OCI-LY7 (cell line): ENCODE measurements at regions not wholly inside any gene's neighbourhood (a gene's known extent, or its start where the extent isn't known, plus 50 kb on each side); places are given as distances from the start of the nearest gene placed in this dataset.

Source experiments
- BruUV-seq: library from RNA; stranded (reverse); fragments of 400-500 nt; replicated peaks from 2 replicates; lab custom pipeline; 2021; lab: Mats Ljungman, UMichigan
- CTCF ChIA-PET: fragments of 300-600 bp; sonication (Branson Sonifier 250); formaldehyde crosslinking; loops from one replicate; lab custom pipeline; 2022; ENCODE audit warnings: antibody characterized with exemption; ENCODE audit not compliant: unreplicated experiment; lab: Charles Lee
- POLR2A ChIA-PET: fragments of 300-600 bp; sonication (Branson Sonifier 250); formaldehyde crosslinking; loops from one replicate; lab custom pipeline; 2022; ENCODE audit warnings: antibody characterized with exemption; lab: Charles Lee
- DNase-seq: peaks from one replicate; pipeline ENCODE4 v3.0.0-alpha.2; 2015; ENCODE audit warnings: low spot score
- H2AFZ ChIP-seq: fragments of 200-600 bp; sonication (generic), shearing (Covaris generic); 2 replicates; pipeline ENCODE4 v1.6.1; 2014; ENCODE audit warnings: mild to moderate bottlenecking, antibody characterized with exemption, low read length, moderate library complexity
- H3K27ac ChIP-seq: fragments of 200-600 bp; sonication (generic); 2 replicates; pipeline ENCODE4 v1.5.1; 2014; ENCODE audit warnings: mixed run types, low read depth, mild to moderate bottlenecking, moderate library complexity, low read length, inconsistent platforms; ENCODE audit not compliant: poor library complexity, severe bottlenecking
- H3K36me3 ChIP-seq: fragments of 200-600 bp; sonication (generic); 2 replicates; pipeline ENCODE4 v1.6.1; 2014; ENCODE audit warnings: mild to moderate bottlenecking, antibody characterized with exemption, low read length, moderate library complexity, mixed read lengths; ENCODE audit not compliant: insufficient read depth
- H3K4me1 ChIP-seq: fragments of 200-600 bp; sonication (generic); 2 replicates; pipeline ENCODE4 v1.5.1; 2014; ENCODE audit warnings: mild to moderate bottlenecking, low read length; ENCODE audit not compliant: insufficient read depth, poor library complexity, severe bottlenecking
- H3K4me2 ChIP-seq: fragments of 200-600 bp; sonication (generic); 2 replicates; pipeline ENCODE4 v1.6.1; 2014; ENCODE audit warnings: mild to moderate bottlenecking, low read length
- H3K4me3 ChIP-seq: fragments of 200-600 bp; sonication (generic); 2 replicates; pipeline ENCODE4 v1.5.1; 2014; ENCODE audit warnings: mild to moderate bottlenecking, low read depth, low read length; ENCODE audit not compliant: poor library complexity, severe bottlenecking
- H3K79me2 ChIP-seq: fragments of 200-600 bp; sonication (generic); 2 replicates; pipeline ENCODE4 v1.6.1; 2016; ENCODE audit warnings: low read depth, mild to moderate bottlenecking, low read length, moderate library complexity, mixed read lengths; ENCODE audit not compliant: insufficient read depth
- H3K9me2 ChIP-seq: fragments of 200-600 bp; sonication (generic); 2 replicates; pipeline ENCODE4 v1.6.1; 2016; ENCODE audit warnings: mild to moderate bottlenecking, low read length, mixed read lengths; ENCODE audit not compliant: insufficient read depth
- H3K9me3 ChIP-seq: fragments of 200-600 bp; sonication (generic); 2 replicates; pipeline ENCODE4 v1.6.1; 2014; ENCODE audit warnings: mild to moderate bottlenecking, mixed run types, low read length, mixed read lengths
- H4K20me1 ChIP-seq: fragments of 200-600 bp; sonication (generic); 2 replicates; pipeline ENCODE4 v1.6.1; 2014; ENCODE audit warnings: mild to moderate bottlenecking, antibody characterized with exemption, low read length, moderate library complexity, mixed read lengths; ENCODE audit not compliant: insufficient read depth
- EZH2phosphoT487 ChIP-seq: fragments of 200-600 bp; sonication (generic); IDR thresholded peaks from 2 replicates; pipeline ENCODE4 v1.6.1; 2018; ENCODE audit warnings: low read depth, borderline replicate concordance, mild to moderate bottlenecking, mixed run types, antibody characterized with exemption, low read length, moderate library complexity, mixed read lengths
- intact Hi-C: fragments of 100-400 bp; cut with micrococcal nuclease; formaldehyde crosslinking; loops from one replicate; pipeline ENCODE4 v1.10.0; 2022; ENCODE audit not compliant: unreplicated experiment
- TF ChIP-seq, protein P1 (sequence below): fragments of 200-600 bp; sonication (generic); conservative IDR thresholded peaks from 2 replicates; pipeline ENCODE4 v1.5.1; 2014; ENCODE audit warnings: mild to moderate bottlenecking, antibody characterized with exemption, low read length, moderate library complexity, mixed read lengths

DNA sequence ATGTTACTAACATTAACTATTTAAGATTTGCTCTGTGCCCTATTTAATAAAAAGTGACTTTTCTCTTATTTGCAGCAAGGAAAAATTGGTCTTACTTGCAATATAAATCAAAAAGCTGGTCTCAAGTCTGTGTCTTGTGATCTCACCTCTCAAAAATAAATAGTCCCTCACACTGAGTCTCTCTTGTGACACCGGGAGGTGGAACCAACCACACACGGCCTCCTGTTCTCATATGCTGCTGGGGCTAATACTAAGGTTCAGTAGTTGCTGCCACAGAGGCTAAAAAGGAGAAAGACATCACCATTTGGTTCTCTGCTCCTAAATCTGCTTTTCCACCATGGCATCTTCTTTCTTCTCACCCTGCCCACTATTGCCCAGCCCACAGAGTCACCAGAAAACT is 175.8 kb upstream of the FTMT start:
- CTCF ChIA-PET = no interaction called here
- H3K9me3 ChIP-seq = no peaks in the 10 kb centered on the region
- TF ChIP-seq, protein P1, sequence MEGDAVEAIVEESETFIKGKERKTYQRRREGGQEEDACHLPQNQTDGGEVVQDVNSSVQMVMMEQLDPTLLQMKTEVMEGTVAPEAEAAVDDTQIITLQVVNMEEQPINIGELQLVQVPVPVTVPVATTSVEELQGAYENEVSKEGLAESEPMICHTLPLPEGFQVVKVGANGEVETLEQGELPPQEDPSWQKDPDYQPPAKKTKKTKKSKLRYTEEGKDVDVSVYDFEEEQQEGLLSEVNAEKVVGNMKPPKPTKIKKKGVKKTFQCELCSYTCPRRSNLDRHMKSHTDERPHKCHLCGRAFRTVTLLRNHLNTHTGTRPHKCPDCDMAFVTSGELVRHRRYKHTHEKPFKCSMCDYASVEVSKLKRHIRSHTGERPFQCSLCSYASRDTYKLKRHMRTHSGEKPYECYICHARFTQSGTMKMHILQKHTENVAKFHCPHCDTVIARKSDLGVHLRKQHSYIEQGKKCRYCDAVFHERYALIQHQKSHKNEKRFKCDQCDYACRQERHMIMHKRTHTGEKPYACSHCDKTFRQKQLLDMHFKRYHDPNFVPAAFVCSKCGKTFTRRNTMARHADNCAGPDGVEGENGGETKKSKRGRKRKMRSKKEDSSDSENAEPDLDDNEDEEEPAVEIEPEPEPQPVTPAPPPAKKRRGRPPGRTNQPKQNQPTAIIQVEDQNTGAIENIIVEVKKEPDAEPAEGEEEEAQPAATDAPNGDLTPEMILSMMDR = no peak
- no peak for TF ChIP-seq EZH2phosphoT487
- BruUV-seq = no TSS peak
- H2AFZ ChIP-seq = no peak overlapping the region
- POLR2A ChIA-PET = no interaction called here
- no peak overlapping the region for H3K4me3 ChIP-seq
- H3K27ac ChIP-seq = no peak overlapping the region
- no peaks in the 10 kb centered on the region for H3K4me1 ChIP-seq
- no peak overlapping the region for H3K4me2 ChIP-seq
- no peaks in the 10 kb centered on the region for H3K36me3 ChIP-seq
- no peaks in the 10 kb centered on the region for H4K20me1 ChIP-seq
- no peaks in the 10 kb centered on the region for H3K9me2 ChIP-seq
- intact Hi-C loops = no loop called here
- DNase-seq = no peak
- H3K79me2 ChIP-seq = no peaks in the 10 kb centered on the region

- H3K79me2 ChIP-seq = no peaks in the 10 kb centered on the region
- POLR2A ChIA-PET = no interaction called here
- no TSS peak for BruUV-seq
- intact Hi-C loops = no loop called here
- CTCF ChIA-PET = no interaction called here
- no peaks in the 10 kb centered on the region for H3K9me3 ChIP-seq
- no peak for DNase-seq
- no peak overlapping the region for H3K27ac ChIP-seq
- H4K20me1 ChIP-seq = no peaks in the 10 kb centered on the region
- no peaks in the 10 kb centered on the region for H3K36me3 ChIP-seq
- no peaks in the 10 kb centered on the region for H3K4me1 ChIP-seq
- no peak overlapping the region for H3K4me2 ChIP-seq
- H3K4me3 ChIP-seq = no peak overlapping the region
- no peak overlapping the region for H2AFZ ChIP-seq
- TF ChIP-seq, protein P1 = no peak
- no peak for TF ChIP-seq EZH2phosphoT487
- H3K9me2 ChIP-seq = no peaks in the 10 kb centered on the region
These were observed 170.3 kb upstream of the FTMT start for GRCh38 chr5:121681229-121681855.

DNA sequence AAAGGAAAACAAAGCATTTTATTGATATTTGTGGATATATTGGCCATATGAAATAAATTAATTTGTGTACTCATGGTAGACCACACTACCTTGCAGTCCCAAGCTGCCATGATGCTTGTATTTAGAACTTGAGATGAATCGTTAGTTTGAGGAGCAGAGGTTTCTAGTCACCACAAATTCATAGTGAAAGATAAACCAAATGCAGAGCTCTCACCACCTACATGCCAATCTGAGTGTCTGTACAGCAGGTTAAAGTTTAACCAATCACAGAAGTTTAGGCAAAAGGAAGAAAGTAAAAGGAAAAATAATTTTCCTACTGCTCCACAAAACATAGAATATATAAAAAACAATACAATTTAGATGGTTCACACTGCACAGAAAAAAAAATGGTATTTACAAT is 163.6 kb upstream of the FTMT start:
- TF ChIP-seq EZH2phosphoT487 = no peak
- TF ChIP-seq, protein P1 = no peak
- Histone ChIP-seq H3K79me2 (no peaks in the 10 kb centered on the region), H3K4me2 (no peak overlapping the region), H3K4me3 (no peak overlapping the region), H3K36me3 (no peaks in the 10 kb centered on the region), H4K20me1 (no peaks in the 10 kb centered on the region), H3K4me1 (no peaks in the 10 kb centered on the region), H3K9me2 (no peaks in the 10 kb centered on the region), H2AFZ (no peak overlapping the region), H3K9me3 (no peaks in the 10 kb centered on the region), H3K27ac (no peak overlapping the region)
- ChIA-PET POLR2A (interaction anchor here (0.9 kb wide), 1 partner anchor 239 kb away, joined by 3 read pairs; no protein-coding TSS in a partner anchor), CTCF (no interaction called here)
- DNase-seq = no peak
- intact Hi-C loops = no loop called here
- no TSS peak for BruUV-seq
